Endothelial cell of umbilical vein (primary cell): ENCODE measurements at regions not wholly inside any gene's neighbourhood (a gene's known extent, or its start where the extent isn't known, plus 50 kb on each side); places are given as distances from the start of the nearest gene placed in this dataset.

Experiments
- JUN ChIP-seq: IDR thresholded peaks from 2 replicates; pipeline ENCODE4 v1.6.1; 2011; ENCODE audit warnings: borderline replicate concordance, low read depth; ENCODE audit not compliant: insufficient read length, insufficient read depth
- MAX ChIP-seq: IDR thresholded peaks from 2 replicates; pipeline ENCODE4 v1.6.1; 2011; ENCODE audit not compliant: insufficient read depth, insufficient read length
- POLR2A ChIP-seq: IDR thresholded peaks from 2 replicates; pipeline ENCODE4 v1.6.1; 2012; ENCODE audit warnings: low read depth, mild to moderate bottlenecking, control low read depth, low read length
- POLR2AphosphoS5 ChIP-seq: IDR thresholded peaks from 2 replicates; pipeline ENCODE4 v1.6.1; 2012; ENCODE audit warnings: low read depth, mild to moderate bottlenecking, control low read depth, low read length, moderate library complexity; ENCODE audit not compliant: insufficient read depth
- TF ChIP-seq, protein P1 (sequence below), 2 donors: IDR thresholded peaks; 1 replicate in 1 of 2; 2 replicates in 1 of 2; pipeline ENCODE4 v1.5.1; 2011; ENCODE audit warnings: low read length in 2 of 2, mild to moderate bottlenecking in 2 of 2, moderate library complexity in 2 of 2, control low read depth in 1 of 2, inconsistent platforms in 1 of 2, low read depth in 1 of 2; ENCODE audit not compliant: insufficient read depth in 1 of 2; ENCODE audit errors: extremely low read depth in 1 of 2

- TF ChIP-seq JUN (no peak), POLR2A (no peak), MAX (no peak), POLR2AphosphoS5 (no peak)
- TF ChIP-seq, protein P1, sequence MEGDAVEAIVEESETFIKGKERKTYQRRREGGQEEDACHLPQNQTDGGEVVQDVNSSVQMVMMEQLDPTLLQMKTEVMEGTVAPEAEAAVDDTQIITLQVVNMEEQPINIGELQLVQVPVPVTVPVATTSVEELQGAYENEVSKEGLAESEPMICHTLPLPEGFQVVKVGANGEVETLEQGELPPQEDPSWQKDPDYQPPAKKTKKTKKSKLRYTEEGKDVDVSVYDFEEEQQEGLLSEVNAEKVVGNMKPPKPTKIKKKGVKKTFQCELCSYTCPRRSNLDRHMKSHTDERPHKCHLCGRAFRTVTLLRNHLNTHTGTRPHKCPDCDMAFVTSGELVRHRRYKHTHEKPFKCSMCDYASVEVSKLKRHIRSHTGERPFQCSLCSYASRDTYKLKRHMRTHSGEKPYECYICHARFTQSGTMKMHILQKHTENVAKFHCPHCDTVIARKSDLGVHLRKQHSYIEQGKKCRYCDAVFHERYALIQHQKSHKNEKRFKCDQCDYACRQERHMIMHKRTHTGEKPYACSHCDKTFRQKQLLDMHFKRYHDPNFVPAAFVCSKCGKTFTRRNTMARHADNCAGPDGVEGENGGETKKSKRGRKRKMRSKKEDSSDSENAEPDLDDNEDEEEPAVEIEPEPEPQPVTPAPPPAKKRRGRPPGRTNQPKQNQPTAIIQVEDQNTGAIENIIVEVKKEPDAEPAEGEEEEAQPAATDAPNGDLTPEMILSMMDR (IDR thresholded peaks at IDR 0.05; ENCODE audit: extremely low read depth in 1 of 2, insufficient read depth in 1 of 2, low read depth in 1 of 2, low read length in 2 of 2) = no peak
Measured at GRCh38 chr7:17159500-17160037, 138.9 kb upstream of the AHR start.
